ENCODE measurements at regions not wholly inside any gene's neighbourhood (a gene's known extent, or its start where the extent isn't known, plus 50 kb on each side); places are given as distances from the start of the nearest gene placed in this dataset.
"Not testable (repeated sequence)": the region's sequence is repeated elsewhere in the genome, so short reads cannot be mapped to it uniquely, and the experiment has no call there.

GRCh38 chr9:16064771-16065170 lies 511.9 kb downstream of the CCDC171 start:
- TF ChIP-seq CTCF (IDR thresholded peaks at IDR 0.05) = no peak
- ATAC-seq (ENCODE audit: low FRiP score) (no peak), DNase-seq (ENCODE audit: low spot score) (no peak)

GRCh38 chr9:16066201-16066600 lies 513.4 kb downstream of the CCDC171 start:
- not testable (repeated sequence) for ATAC-seq (ENCODE audit: low FRiP score); DNase-seq (ENCODE audit: low spot score)

- DNase-seq (ENCODE audit: low spot score) = no peak
- no peak for ATAC-seq (ENCODE audit: low FRiP score)
- TF ChIP-seq CTCF (IDR thresholded peaks at IDR 0.05) = no peak
These were observed 515.6 kb downstream of the CCDC171 start for GRCh38 chr9:16068476-16068875.

DNA sequence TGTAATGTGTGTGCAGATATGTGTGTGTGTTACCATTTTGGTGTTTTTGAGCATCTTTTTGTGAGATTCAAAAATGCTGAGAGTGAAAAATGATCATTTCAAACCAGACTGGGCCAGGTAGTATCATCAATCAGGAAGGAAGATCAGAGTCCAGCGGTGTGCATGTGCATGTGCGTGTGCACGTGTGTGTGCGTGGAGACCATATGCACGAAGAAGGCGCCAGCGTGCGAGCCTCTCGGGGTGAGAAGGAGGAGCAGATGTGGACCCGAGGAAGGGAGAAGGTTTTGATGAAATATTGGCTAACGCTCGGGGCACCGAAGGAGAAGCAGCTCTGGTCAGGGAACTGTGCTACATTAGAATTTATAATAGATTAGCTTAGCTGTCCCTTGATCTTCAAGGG lies 516.4 kb downstream of the CCDC171 start:
- no peak for TF ChIP-seq CTCF (IDR thresholded peaks at IDR 0.05)
- DNase-seq (ENCODE audit: low spot score) (no peak), ATAC-seq (ENCODE audit: low FRiP score) (no peak)

DNA sequence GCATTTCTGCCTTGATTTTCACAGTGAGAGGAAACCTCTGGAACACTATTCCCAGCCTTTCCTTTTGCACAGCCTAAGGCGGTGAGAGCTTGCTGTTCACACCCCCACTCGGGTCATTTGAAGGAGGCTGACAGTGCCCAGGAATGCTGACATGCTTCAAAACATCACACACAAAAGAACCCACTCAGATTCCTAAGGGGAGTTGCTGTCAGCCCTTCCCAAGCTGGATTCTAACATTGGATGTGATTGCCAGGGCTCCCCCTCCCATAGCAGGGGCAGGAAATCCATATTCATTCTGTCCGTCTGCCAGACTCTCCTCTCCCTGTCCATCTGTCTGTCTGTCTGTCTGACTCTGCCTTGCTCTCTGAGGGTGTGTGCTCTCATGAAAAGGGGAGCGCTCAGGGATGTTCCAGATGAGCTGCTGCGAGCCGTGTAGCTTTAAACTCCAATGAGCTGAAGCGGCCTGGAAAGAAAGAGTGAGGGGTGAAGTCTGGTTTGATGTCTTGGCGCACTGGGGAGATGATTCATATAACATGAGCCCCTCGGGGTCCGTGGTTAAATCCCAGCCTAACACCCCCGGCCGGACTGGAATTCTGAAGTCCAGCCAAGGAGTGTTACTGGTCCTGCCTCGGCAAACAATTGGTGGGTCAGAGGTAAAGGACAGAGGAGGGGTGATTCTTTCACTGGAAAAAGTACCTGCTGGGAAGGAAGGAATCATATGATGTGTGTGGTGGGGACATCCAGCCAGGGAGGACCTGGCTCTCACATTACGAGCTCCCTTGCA lies 517.0 kb downstream of the CCDC171 start:
- DNase-seq (ENCODE audit: low spot score) (no peak), ATAC-seq (ENCODE audit: low FRiP score) (peak; percentile 48)
- TF ChIP-seq CTCF (IDR thresholded peaks at IDR 0.05) = no peak

- no peak for TF ChIP-seq CTCF (IDR thresholded peaks at IDR 0.05)
- no peak for ATAC-seq (ENCODE audit: low FRiP score)
These were observed 517.8 kb downstream of the CCDC171 start for GRCh38 chr9:16070455-16071145.

GRCh38 chr9:16071400-16071799 lies 518.6 kb downstream of the CCDC171 start:
- DNase-seq (ENCODE audit: low spot score) (no peak), ATAC-seq (ENCODE audit: low FRiP score) (no peak)
- TF ChIP-seq CTCF (IDR thresholded peaks at IDR 0.05) = no peak

More at GRCh38 chr9:16070455-16071145, 517.8 kb downstream of the CCDC171 start:
- DNase-seq (ENCODE audit: low spot score) = no peak
